Body of pancreas (tissue), 4 donors: ENCODE measurements at regions not wholly inside any gene's neighbourhood (a gene's known extent, or its start where the extent isn't known, plus 50 kb on each side); places are given as distances from the start of the nearest gene placed in this dataset.

Experiments used
- ATAC-seq: fragments of 150-250 bp; one replicate; pipeline ENCODE4 v1.9.1; 2016
- DNase-seq, 4 donors: peaks; one replicate each; pipeline ENCODE4 v3.0.0-alpha.2; 2019
- H3K27ac ChIP-seq, 4 donors: fragments of 200-600 bp; sonication (generic); 1 replicate in 3 of 4; 2 replicates in 1 of 4; pipeline versions ENCODE4 v1.5.1 to v1.6.1; 2016 to 2019; ENCODE audit warnings: mild to moderate bottlenecking in 1 of 4, mixed read lengths in 1 of 4, moderate library complexity in 1 of 4
- H3K27me3 ChIP-seq, 2 donors: fragments of 200-600 bp; sonication (generic); one replicate each; pipeline ENCODE4 v1.6.0; 2016; ENCODE audit warnings: mild to moderate bottlenecking in 1 of 2
- H3K36me3 ChIP-seq, 2 donors: fragments of 200-600 bp; sonication (generic); replicated peaks in 1 of 2; 2 replicates each; pipeline ENCODE4 v1.5.1; 2016; ENCODE audit warnings: low read depth in 2 of 2; ENCODE audit not compliant: insufficient read depth in 1 of 2
- H3K4me1 ChIP-seq: fragments of 200-600 bp; sonication (generic); one replicate; pipeline ENCODE4 v1.6.0; 2016
- H3K4me3 ChIP-seq, 2 donors: fragments of 200-600 bp; sonication (generic); 1 replicate in 1 of 2; 2 replicates in 1 of 2; pipeline ENCODE4 v1.5.1; 2016 to 2019
- H3K9me3 ChIP-seq, 3 donors: fragments of 200-600 bp; sonication (generic); 1 replicate in 2 of 3; 2 replicates in 1 of 3; pipeline ENCODE4 v1.5.1; 2016
- POLR2A ChIP-seq, 3 donors: fragments of 450-650 bp; IDR thresholded peaks; one replicate each; pipeline ENCODE4 v1.6.1; 2016; ENCODE audit warnings: antibody characterized with exemption in 3 of 3, mild to moderate bottlenecking in 2 of 3
- WGBS, 2 donors: methylation state at CpG; one replicate each; pipeline ENCODE4 v1.1.5; 2017; 5-methylcytosine and 5-hydroxymethylcytosine counted together
- intact Hi-C: fragments of 100-400 bp; cut with DNase I; formaldehyde crosslinking; loops from one replicate; pipeline ENCODE4 v1.15.1; 2023
- TF ChIP-seq, protein P1 (sequence below), 7 experiments: fragments of 450-650 bp in 4 of 7; fragments of 200-600 bp in 3 of 7; sonication (generic) in 3 of 7; IDR thresholded peaks; one replicate each; pipeline ENCODE4 v1.5.1; 2016 to 2019; ENCODE audit warnings: antibody characterized with exemption in 7 of 7

GRCh38 chr20:19807946-19808330 is 49.9 kb downstream of the RIN2 start:
- intact Hi-C loops, result no loop called here
- WGBS, 2 donors, result 71 to 78% methylated on average over 6 of the region's 6 CpGs
- Histone ChIP-seq H3K27me3 (no peaks in the 10 kb centered on the region), H3K4me1 (peaks cover 15% of the 10 kb centered on the region), H3K9me3 (no peaks in the 10 kb centered on the region), H3K4me3 (no peak overlapping the region), H3K36me3 (no peaks in the 10 kb centered on the region), H3K27ac (no peak overlapping the region)
- no peak for TF ChIP-seq POLR2A (IDR thresholded peaks at IDR 0.05)
- TF ChIP-seq, protein P1, sequence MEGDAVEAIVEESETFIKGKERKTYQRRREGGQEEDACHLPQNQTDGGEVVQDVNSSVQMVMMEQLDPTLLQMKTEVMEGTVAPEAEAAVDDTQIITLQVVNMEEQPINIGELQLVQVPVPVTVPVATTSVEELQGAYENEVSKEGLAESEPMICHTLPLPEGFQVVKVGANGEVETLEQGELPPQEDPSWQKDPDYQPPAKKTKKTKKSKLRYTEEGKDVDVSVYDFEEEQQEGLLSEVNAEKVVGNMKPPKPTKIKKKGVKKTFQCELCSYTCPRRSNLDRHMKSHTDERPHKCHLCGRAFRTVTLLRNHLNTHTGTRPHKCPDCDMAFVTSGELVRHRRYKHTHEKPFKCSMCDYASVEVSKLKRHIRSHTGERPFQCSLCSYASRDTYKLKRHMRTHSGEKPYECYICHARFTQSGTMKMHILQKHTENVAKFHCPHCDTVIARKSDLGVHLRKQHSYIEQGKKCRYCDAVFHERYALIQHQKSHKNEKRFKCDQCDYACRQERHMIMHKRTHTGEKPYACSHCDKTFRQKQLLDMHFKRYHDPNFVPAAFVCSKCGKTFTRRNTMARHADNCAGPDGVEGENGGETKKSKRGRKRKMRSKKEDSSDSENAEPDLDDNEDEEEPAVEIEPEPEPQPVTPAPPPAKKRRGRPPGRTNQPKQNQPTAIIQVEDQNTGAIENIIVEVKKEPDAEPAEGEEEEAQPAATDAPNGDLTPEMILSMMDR (IDR thresholded peaks at IDR 0.05), result no peak
- DNase-seq (no peak), ATAC-seq (no peak)

DNA sequence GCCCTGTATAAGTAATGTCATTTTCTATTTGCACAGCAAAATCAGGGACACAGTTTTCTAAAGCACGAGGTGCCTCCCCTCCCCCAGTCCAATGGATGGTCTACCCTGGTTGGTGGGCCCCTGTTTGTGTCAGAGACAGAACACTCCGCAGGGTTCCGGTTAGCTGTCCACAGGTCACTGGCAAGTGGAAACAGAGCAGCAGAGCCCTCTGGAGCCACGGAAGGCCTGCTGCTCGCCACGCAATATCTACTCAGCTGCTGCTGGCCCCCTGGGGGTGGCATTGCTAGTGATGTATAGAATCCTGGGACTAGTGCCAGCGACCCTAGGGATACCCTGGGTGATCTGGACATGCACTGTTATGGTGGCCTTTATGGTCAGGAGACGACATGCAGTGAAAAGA is 50.4 kb downstream of the RIN2 start:
- Histone ChIP-seq H3K9me3 (no peaks in the 10 kb centered on the region), H3K4me3 (no peak overlapping the region), H3K27ac (no peak overlapping the region), H3K27me3 (no peaks in the 10 kb centered on the region), H3K36me3 (no peaks in the 10 kb centered on the region), H3K4me1 (peaks cover 15% of the 10 kb centered on the region)
- intact Hi-C loops, result no loop called here
- ATAC-seq, result no peak
- no peak for TF ChIP-seq POLR2A (IDR thresholded peaks at IDR 0.05)
- TF ChIP-seq, protein P1 (IDR thresholded peaks at IDR 0.05), result no peak
- no peak for DNase-seq
- 88 to 92% methylated on average over 2 to 8 of the region's 8 CpGs for WGBS, 2 donors

- WGBS, 2 donors, result 84 to 98% methylated on average over 9 of the region's 9 CpGs
- DNase-seq (no peak), ATAC-seq (no peak)
- no peak for TF ChIP-seq POLR2A (IDR thresholded peaks at IDR 0.05)
- TF ChIP-seq, protein P1 (IDR thresholded peaks at IDR 0.05), result no peak
- H3K36me3 ChIP-seq, result no peaks in the 10 kb centered on the region
- H3K27ac ChIP-seq, result no peak overlapping the region
- H3K4me1 ChIP-seq, result peaks cover 15% of the 10 kb centered on the region
- intact Hi-C loops, result no loop called here
- H3K9me3 ChIP-seq, result no peaks in the 10 kb centered on the region
- no peak overlapping the region for H3K4me3 ChIP-seq
- no peaks in the 10 kb centered on the region for H3K27me3 ChIP-seq
These were observed 51.4 kb downstream of the RIN2 start for GRCh38 chr20:19809505-19809904.

GRCh38 chr20:19811231-19811630 is 53.2 kb downstream of the RIN2 start:
- no peaks in the 10 kb centered on the region for H3K9me3 ChIP-seq
- DNase-seq (no peak), ATAC-seq (no peak)
- no peak overlapping the region for H3K27ac ChIP-seq
- H3K27me3 ChIP-seq, result no peaks in the 10 kb centered on the region
- TF ChIP-seq POLR2A (IDR thresholded peaks at IDR 0.05), result no peak
- TF ChIP-seq, protein P1 (IDR thresholded peaks at IDR 0.05), result no peak
- H3K4me1 ChIP-seq, result peaks cover 20% of the 10 kb centered on the region
- intact Hi-C loops, result no loop called here
- WGBS, 2 donors, result 88 to 93% methylated on average over 7 to 8 of the region's 8 CpGs
- no peaks in the 10 kb centered on the region for H3K36me3 ChIP-seq
- no peak overlapping the region for H3K4me3 ChIP-seq

GRCh38 chr20:19812056-19812455 is 54.0 kb downstream of the RIN2 start:
- Histone ChIP-seq H3K36me3 (no peaks in the 10 kb centered on the region), H3K4me1 (peaks cover 14% of the 10 kb centered on the region), H3K27ac (no peak overlapping the region), H3K27me3 (no peaks in the 10 kb centered on the region), H3K9me3 (no peaks in the 10 kb centered on the region), H3K4me3 (no peak overlapping the region)
- intact Hi-C loops, result no loop called here
- TF ChIP-seq POLR2A (IDR thresholded peaks at IDR 0.05), result no peak
- TF ChIP-seq, protein P1 (IDR thresholded peaks at IDR 0.05), result no peak
- WGBS, 2 donors, result 81 to 96% methylated on average over 1 of the region's 1 CpG
- DNase-seq (no peak), ATAC-seq (no peak)
